ENCODE measurements at regions not wholly inside any gene's neighbourhood (a gene's known extent, or its start where the extent isn't known, plus 50 kb on each side); places are given as distances from the start of the nearest gene placed in this dataset.

GRCh38 chr1:117678246-117678977 is 72.6 kb downstream of the TENT5C start:
- no peak for DNase-seq

GRCh38 chr1:117679299-117679698 is 73.5 kb downstream of the TENT5C start:
- DNase-seq, result no peak

- no peak for DNase-seq
These were observed 74.0 kb downstream of the TENT5C start for GRCh38 chr1:117679868-117680267.

- DNase-seq, result no peak
These were observed 74.6 kb downstream of the TENT5C start for GRCh38 chr1:117680316-117681002.

DNA sequence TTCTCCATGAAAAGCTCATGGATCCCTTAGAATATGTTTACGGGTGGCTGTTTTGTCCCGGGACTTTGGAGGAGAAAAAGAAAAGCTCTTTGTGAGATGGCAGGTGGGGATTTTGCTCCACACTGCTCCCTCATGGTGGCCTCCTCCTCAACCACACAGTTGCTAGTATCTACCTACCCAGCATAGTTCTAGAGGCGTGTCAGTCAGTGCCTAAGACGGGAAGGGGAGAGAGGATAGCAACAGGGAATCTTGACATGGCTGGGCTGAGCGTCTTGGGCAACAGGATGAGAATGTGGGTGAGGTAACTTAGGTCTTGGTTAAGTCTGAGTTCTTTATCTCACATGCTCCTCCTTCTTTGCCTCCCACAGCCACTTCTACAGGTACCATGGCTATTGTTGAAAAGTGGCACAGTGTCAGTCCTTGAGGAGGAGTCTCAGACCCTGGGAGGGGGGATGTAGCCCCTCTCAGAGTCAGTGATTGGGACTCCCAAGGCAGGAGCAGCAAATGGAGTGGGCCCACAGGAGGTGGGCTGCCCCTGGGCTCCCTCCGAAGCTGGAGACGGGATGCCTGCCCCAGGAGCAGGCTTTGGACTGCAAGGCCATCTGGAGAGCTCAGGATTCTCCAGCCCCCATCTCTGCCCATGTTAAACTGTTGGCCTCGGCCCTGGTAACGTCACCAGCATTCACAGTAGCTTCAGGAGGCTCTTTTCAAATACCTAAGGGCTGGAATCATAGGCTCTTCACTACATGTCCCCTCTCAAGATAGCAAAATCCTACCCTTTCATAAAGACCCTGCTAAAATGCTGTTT is 75.4 kb downstream of the TENT5C start:
- DNase-seq, result no peak

- no peak for DNase-seq
These were observed 76.0 kb downstream of the TENT5C start for GRCh38 chr1:117681901-117682250.

- no peak for DNase-seq
These were observed 76.5 kb downstream of the TENT5C start for GRCh38 chr1:117682372-117682771.

DNA sequence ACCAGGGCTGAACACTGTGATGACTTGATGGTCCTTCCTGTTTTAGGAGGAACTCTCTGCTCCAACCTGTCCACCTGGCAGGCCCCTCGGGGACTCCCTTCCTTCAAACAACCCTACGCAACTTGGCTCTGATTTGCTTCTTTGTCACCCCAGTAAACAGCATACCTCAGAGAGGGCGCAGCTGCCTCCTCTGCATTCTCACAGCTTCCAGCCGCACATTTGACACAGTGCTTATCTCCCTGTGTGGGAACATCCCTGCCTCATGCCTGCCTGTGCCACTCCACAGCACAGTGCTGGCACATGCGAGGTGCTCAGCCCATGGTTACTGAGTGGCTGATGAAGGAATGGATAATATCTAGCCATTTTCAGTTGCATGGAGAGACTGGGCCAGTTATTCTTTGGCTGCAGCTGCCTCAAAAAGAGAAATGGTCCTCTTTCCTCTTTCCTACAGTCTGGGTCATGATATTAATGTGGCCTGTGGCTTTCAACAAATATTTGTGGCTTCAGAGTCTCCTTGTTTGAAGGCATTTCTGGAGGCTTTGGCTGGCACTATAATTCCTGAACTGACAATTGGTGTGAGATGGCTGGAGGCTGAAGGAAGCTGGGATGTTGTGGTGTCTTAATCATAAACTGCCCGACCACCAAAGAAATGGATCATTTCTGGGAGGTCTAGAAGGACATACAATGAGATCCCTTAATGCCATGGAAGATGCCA is 77.9 kb downstream of the TENT5C start:
- no peak for DNase-seq

DNA sequence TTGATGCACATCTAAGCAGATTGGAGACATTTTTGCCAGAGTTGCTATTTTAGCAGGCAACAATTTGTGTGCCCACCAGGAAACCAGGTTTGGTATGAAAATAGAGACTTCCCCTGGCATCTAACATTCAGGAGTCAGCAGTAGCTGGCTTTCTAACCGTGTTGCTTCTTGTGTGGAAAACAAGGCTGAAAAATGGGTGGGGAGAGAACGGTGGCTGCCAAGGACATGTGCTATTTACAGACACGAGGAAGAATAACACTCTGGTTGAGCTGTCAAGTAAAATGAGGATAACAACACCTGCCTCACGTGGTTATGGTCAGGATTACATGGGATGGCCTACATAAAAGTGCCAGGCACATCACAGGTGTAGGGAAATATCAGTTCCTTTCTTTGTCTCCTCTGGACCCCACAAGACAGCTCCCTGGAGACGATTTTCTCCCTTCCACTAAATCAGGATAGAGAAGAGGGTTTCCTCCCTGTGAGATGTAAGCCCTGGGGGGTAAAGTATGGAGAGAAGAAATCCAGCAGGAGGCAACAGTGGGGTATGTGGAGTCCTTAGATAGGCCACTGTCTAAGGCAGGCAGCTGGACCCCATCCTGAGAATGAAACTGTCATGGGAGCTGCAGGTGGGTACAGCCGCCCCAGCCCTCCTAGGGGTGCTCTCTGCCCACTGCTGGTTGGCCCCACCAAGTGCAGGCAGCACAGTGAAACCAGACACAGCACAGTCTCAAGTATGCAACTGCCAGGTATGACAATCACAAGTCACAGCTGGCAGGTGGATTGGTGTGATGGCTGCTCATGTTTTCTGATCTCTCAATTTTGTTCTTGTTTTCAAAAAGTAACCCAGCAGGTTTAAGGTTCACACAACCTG is 80.3 kb downstream of the TENT5C start:
- DNase-seq, result no peak

DNA sequence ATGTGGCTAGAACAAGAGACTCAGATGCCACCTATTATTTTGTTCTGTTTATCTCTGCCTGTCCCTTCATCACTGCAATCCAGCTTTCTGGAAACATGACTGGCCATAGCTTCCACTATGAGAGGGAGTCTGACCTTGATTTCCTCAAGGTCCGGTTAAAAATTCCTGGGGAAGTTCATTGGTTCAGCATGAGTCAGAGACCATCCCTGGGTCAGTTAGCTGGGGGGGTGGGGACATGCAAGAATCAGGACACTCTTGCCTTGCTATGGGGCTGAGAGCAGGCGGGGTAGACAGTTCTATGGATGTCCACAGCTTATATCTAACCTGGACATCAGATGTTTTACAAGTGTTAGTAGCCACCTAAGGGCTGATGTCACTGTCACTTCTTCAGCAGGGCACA is 81.1 kb downstream of the TENT5C start:
- DNase-seq, result no peak

- no peak for DNase-seq
These were observed 84.3 kb downstream of the TENT5C start for GRCh38 chr1:117689997-117690625.

DNA sequence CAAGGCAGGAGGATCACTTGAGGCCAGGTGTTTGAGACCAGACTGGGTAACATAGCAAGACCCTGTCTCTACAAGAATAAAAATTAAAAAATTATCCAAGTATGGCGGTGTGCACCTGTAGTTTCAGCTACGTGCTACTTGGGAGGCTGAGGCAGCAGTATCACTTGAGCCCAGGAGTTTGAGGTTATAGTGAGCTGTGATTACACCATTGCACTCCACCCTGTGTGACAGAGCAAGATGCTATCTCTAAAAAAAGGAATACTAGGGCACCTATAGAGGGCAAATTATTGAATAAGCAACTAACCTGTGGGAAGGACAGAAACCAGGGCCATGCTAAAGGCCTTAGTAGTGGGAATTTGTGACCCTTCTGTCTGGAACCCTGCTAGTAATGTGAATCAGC is 86.1 kb downstream of the TENT5C start:
- no peak for DNase-seq

- DNase-seq, result no peak
These were observed 88.7 kb downstream of the TENT5C start for GRCh38 chr1:117694543-117694942.

DNA sequence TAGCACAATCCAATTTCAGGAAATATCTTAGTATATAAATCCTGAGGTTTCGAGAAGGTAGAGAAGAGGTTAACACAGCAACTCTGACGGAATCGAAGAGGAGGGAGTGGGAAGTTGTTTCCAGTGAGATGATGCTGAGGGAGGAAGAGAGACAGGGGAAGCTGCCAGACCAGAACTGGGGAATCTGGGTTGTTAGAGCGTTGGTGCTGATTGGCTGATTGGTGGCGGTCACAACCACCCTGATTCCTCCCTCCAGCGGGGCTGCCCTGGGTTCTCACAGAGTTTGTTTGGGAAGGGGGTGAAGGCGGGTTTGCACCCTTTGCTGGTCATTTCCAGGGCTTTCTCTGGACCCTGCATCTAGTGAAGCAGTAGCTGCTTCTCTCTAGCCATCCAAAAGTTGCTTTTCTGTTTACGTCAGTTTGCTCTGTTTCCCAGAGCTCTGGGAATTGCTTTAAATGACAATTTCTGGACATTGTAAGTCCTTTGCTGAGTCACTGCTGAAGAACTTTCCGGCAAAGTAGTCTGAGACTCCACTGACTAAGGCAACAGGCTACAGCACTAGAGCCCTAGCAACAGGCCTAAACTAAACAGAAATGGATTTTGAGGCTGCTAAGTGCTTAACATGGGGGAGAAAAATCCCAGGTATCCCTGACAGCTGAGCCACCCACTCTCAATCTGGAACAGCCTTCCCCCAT is 90.1 kb downstream of the TENT5C start:
- DNase-seq, result no peak

DNA sequence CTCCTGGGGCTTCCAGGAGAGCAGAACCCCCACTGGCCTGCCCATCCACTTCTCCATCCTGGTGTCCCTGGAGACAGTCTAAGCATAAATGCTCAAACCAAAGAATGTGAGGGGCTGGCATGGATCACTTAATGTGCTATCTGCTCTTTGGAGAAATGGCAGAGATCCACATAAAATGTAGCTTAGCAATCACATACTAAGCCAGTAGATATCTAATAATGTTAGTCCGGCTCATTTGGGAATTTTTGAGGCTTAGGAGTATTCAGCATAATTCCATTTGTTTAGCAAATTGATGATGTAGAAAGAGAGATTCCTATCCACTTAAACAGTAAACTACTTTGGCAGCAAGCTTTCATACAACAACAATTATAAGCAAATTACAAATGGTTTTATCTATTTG is 90.7 kb downstream of the TENT5C start:
- no peak for DNase-seq

GRCh38 chr1:117697220-117697781 is 91.5 kb downstream of the TENT5C start:
- no peak for DNase-seq

- no peak for DNase-seq
These were observed 92.7 kb downstream of the TENT5C start for GRCh38 chr1:117698398-117699160.

DNA sequence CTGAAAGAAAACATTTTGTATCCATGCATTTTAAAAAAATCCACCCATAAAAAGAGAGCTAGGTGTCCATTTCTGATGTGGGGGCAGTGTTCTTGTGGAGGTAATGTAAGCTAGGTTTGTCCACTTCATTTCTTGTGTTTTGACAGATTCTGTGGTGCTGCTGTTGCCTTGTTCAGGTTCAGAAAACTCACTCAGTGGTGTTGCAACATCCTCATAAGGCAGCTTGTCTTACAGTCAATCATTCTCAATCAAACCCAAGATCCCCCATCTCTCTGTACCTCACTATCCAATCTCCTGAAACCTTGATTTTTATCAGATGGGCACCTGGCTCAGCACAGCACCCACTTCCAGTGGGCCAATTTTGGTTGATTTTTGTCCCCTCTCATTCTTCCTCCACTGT is 94.1 kb downstream of the TENT5C start:
- no peak for DNase-seq

GRCh38 chr1:117702654-117703053 is 96.8 kb downstream of the TENT5C start:
- DNase-seq, result no peak

DNA sequence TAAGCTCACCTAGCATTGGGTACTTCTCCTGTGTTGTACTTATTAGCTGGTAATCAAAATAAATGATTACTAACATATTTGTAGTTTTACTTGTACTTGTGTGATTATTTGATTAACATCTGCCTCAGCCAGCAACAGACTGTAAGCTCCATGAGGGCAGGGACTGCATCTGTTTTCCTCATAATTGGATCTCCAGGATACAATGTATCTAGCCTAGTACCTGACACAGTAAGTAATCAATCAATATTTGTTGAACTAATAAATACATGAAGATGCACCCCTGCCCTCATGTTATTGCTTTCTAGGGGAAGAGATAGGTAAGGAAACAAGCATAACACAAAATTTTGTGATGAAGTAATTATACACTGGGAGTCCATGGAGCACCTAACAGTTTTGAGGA is 101.5 kb downstream of the TENT5C start:
- DNase-seq, result no peak
